Stimulated activated CD8-positive, alpha-beta memory T cell treated with anti-CD3 and anti-CD28 coated beads, Interleukin-12 subunit alpha, Interleukin-12 subunit beta, amount 100 ng/mL, for 1 hour (primary cell): ENCODE measurements at regions not wholly inside any gene's neighbourhood (a gene's known extent, or its start where the extent isn't known, plus 50 kb on each side); places are given as distances from the start of the nearest gene placed in this dataset.
"Not testable (repeated sequence)": the region's sequence is repeated elsewhere in the genome, so short reads cannot be mapped to it uniquely, and the experiment has no call there.

Experiments
- DNase-seq: peaks from one replicate; pipeline ENCODE4 v3.0.0-alpha.2; 2020; ENCODE audit warnings: low read depth

GRCh38 chr4:12172198-12172973 is 743.7 kb upstream of the HS3ST1 start:
- no peak for DNase-seq

GRCh38 chr4:12170308-12170707 is 741.6 kb upstream of the HS3ST1 start:
- DNase-seq, result no peak

- no peak for DNase-seq
These were observed 736.9 kb upstream of the HS3ST1 start for GRCh38 chr4:12165616-12166015.

DNA sequence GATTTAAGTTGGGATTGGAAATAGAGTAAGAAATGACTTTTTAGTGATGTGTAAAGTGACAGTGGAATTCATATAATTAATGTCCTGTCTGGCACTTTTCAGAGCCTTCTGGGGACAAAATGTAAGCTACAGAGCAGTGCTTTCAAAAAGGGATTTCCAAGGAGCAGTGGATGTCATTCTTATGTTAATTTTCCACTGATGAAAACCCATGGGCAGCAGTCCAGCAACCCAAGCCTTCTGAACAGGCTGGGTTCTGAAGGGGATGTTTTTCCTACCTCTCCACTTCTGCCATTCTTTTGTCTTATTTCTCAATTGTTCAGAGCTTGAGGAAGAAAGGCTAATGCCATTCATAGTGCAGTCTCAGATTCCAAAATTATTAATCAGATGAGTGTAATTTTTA is 717.6 kb upstream of the HS3ST1 start:
- no peak for DNase-seq

DNA sequence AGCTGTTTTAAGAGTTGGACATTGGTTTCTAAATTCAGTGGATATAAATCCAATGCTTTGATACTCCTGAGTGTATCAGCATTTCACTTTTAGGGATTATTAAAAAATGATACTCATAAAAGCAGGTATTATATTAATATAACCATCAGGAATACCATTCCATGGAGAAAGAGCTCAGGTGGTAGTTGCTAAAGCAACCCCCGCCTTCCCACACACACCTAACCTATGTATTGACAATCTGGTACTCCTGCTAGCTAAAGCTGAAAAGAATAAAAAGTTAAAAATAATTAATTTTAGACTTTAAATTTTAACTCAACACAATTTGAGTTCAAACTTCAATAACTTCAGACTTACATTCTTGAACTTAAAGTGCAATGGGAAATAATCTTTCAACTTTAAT is 717.1 kb upstream of the HS3ST1 start:
- DNase-seq, result no peak

GRCh38 chr4:12145106-12145505 is 716.4 kb upstream of the HS3ST1 start:
- no peak for DNase-seq

- DNase-seq, result no peak
These were observed 715.4 kb upstream of the HS3ST1 start for GRCh38 chr4:12144051-12144450.

DNA sequence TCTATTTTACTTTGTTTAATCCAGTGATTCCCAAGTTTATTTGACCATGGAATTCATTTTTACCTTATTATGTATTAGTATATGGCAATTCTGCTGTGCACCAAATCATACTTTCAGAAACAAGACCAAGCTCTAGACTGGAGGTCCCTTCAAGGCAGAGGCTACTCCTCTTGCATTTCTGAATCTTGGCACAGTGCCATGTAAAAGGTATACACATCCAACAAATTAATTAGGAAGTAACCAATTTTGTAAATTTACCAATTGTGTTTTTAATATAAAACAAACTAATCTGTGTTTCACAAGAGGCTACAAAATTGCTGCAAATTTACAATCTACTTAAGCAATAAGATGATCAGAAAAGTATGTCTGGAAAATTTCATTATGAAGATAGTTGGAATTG is 712.2 kb upstream of the HS3ST1 start:
- no peak for DNase-seq

DNA sequence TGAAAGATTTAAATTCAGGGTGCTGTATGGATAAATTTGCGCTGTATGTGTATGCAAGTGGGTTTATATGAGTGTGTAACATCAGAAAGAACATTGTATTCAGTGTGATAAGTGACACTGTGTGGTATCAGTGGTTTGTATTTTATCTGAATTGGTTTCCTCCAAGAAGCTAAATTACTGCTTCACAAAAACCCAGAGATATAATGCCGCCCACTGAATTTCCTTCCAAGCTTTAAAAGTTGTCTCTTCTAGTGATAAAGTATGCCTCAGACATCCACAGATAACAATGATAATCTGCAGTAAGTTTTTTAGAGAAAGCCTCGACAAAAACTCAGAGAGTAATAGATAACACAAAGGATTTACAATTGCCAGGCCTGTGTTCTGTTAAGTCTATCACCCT is 710.6 kb upstream of the HS3ST1 start:
- DNase-seq, result no peak

DNA sequence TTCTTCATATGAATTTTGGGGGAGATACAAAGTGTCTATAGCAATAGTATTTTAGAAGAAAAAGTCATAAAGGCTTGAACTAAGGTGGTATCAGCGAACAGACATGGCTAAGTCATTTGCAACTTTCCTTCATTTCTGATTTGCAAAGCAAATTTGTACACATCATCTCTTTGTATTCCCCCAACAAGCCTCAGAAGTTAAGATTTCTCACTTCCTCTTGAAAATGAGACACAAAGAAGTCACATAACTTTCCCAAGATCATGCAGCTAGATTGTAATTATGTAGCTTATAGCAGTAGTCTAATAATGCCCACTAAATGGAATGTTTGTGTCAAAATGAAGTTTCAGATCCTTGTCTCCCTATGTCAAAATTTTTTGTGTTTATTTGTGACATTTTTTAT is 709.8 kb upstream of the HS3ST1 start:
- no peak for DNase-seq

- DNase-seq, result no peak
These were observed 708.9 kb upstream of the HS3ST1 start for GRCh38 chr4:12137575-12137974.

- DNase-seq, result no peak
These were observed 697.8 kb upstream of the HS3ST1 start for GRCh38 chr4:12126474-12126873.

DNA sequence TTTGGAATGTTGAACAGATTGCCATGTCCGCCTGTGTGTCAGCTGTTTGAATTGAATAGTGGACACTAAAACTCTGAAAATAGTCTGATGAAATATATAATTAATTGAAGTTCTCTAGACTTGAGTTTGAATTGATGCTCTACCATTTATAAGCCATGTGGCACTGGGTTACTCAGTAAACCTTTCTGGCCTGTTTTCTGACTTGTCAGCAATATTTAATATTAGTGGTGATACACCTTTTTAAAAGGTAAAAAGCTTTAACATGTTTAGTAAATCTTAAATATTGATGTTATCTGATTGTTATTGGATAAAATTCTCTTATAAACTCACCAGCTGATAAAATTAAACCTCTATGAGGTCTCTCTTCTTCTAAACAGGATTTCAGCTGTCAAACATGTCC is 695.4 kb upstream of the HS3ST1 start:
- DNase-seq, result no peak

DNA sequence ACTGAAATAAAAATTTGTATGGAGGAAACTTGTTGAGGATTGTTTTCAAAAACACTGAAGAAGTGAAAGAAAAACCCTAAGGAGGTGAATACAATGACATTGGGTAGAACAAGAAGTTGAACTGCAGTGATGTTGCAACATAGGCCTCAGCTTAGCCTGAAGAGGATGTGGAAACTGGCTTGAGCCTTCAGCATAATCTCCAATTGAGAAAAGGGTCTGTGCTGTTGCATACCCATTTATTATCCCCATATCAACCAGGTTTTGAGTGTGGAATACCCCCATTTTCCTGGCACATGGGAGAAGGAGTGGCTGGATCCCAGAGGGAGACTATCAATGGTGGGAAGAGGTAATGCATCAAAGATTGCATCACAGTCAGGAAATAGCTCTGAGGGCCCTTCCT is 695.0 kb upstream of the HS3ST1 start:
- DNase-seq, result no peak

- DNase-seq, result no peak
These were observed 693.6 kb upstream of the HS3ST1 start for GRCh38 chr4:12122316-12122715.

- DNase-seq, result no peak
These were observed 692.3 kb upstream of the HS3ST1 start for GRCh38 chr4:12120968-12121367.

DNA sequence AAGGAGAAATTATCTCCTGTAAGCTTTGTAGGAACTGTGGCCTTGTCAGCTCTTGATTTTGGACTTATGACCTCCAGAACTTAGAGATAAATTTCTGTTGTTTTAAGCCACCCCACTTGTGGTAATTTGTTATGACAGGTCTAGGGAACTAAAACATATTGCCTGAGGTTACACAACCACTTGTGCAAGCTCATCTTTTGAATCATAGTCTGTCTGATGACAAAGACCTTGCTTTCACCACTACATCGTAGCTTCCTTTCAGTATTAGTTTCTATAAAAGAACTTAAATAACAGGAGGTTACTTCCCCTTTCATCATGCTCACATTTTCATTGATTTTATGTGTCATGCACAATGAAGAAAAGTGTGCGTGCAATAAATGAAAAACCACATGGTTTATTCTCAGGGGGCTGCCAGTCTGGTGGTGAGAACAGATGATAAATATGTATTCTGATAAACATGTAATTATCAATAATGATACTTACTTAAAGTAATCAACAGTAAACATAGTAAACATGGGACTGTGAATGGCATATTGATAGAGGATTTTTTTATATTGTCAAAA is 690.0 kb upstream of the HS3ST1 start:
- no peak for DNase-seq

DNA sequence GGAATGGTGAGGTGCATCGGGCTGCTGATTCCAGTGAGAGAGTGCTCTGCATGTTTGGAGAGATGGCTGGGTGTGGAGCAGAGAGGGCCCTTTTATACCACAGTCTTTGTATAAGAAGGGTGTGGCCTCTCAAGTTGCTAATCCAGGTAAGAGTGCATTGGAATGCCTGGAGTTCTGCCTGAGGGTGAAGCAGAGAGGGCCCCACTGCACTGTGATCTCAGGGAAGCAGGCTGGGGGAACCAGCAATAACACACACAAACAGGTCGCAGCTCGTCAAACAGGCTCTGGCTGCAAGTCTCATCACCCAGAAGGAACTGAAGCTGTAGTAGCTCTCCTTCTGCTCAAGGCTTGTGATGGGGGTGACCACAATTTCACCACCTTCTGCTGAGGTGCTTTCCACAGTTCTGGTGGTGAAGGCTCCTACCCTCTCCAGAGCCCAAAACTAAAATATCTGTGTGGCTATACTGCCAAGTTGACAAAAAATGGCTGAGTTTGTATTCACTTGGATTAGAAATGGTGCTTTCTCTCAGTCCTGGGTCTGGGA is 687.4 kb upstream of the HS3ST1 start:
- DNase-seq, result no peak

GRCh38 chr4:12110627-12111026 is 681.9 kb upstream of the HS3ST1 start:
- no peak for DNase-seq

GRCh38 chr4:12109056-12109455 is 680.4 kb upstream of the HS3ST1 start:
- not testable (repeated sequence) for DNase-seq

- DNase-seq, result no peak
These were observed 676.8 kb upstream of the HS3ST1 start for GRCh38 chr4:12105519-12105918.

- not testable (repeated sequence) for DNase-seq
These were observed 661.2 kb upstream of the HS3ST1 start for GRCh38 chr4:12089920-12090319.

- no peak for DNase-seq
These were observed 656.0 kb upstream of the HS3ST1 start for GRCh38 chr4:12084690-12085089.

- DNase-seq, result no peak
These were observed 642.6 kb upstream of the HS3ST1 start for GRCh38 chr4:12071316-12071715.
